Activated T-cell treated with anti-CD3 and anti-CD28 coated beads, Interleukin-2, amount 50 U/mL, for 72 hours (primary cell): ENCODE measurements at regions not wholly inside any gene's neighbourhood (a gene's known extent, or its start where the extent isn't known, plus 50 kb on each side); places are given as distances from the start of the nearest gene placed in this dataset.

Experiments used
- ATAC-seq, 2 donors: fragments of 150-1000 bp; cut with Tn5 transposase; replicated peaks in 1 of 2; 2 replicates each; pipeline ENCODE4 v1.10.0; 2021; ENCODE audit warnings: moderate library complexity in 2 of 2, mild to moderate bottlenecking in 1 of 2
- DNase-seq, 2 donors: peaks; one replicate each; pipeline ENCODE4 v3.0.0; 2021 to 2022; ENCODE audit warnings: mixed read lengths in 1 of 2
- H3K27ac Mint-ChIP-seq: one replicate; pipeline ENCODE4 v1.8.0; 2022; ENCODE audit warnings: mild to moderate bottlenecking, moderate library complexity, mixed read lengths
- H3K27me3 Mint-ChIP-seq: one replicate; pipeline ENCODE4 v1.8.0; 2022; ENCODE audit warnings: low read depth, mixed read lengths
- H3K36me3 Mint-ChIP-seq, 2 donors: one replicate each; pipeline ENCODE4 v1.8.0; 2022; ENCODE audit warnings: mixed read lengths in 2 of 2, mild to moderate bottlenecking in 1 of 2; ENCODE audit not compliant: insufficient read depth in 2 of 2
- H3K4me1 Mint-ChIP-seq: one replicate; pipeline ENCODE4 v1.8.0; 2022; ENCODE audit warnings: low read depth, mixed read lengths
- H3K4me3 Mint-ChIP-seq, 2 donors: one replicate each; pipeline ENCODE4 v1.8.0; 2022; ENCODE audit warnings: mild to moderate bottlenecking in 2 of 2, mixed read lengths in 2 of 2, moderate library complexity in 2 of 2
- H3K9me3 Mint-ChIP-seq, 2 donors: one replicate each; pipeline ENCODE4 v1.8.0; 2022; ENCODE audit warnings: mixed read lengths in 2 of 2

DNA sequence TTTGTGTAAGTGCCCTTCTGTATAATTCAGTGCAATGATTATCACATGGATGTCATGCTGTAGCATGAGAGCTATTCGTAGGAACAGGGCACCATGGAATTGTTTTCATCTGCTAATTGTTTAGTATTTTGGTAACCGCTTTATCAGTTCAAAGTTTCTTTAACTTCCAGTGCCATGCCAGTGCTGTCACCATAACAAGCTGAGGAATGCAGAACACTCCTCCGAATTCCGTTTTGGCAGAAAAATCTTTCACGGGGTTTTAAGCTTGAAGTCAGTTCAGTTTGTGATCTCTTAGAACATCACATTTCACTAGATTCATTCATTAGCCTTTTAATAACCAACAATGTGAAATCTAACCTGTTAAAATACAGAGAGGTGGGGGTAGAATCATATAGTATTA lies 117.2 kb upstream of the SEMA3C start:
- DNase-seq: no peak
- Mint-ChIP-seq H3K9me3 (peaks cover 3 to 10% of the 10 kb centered on the region in 2 donors), H3K27ac (no peak overlapping the region), H3K27me3 (no peaks in the 10 kb centered on the region), H3K4me1 (no peaks in the 10 kb centered on the region), H3K36me3 (no peaks in the 10 kb centered on the region), H3K4me3 (no peak overlapping the region)
- no peak for ATAC-seq

- Mint-ChIP-seq H3K27ac (no peak overlapping the region), H3K4me1 (no peaks in the 10 kb centered on the region), H3K9me3 (peaks cover 4 to 9% of the 10 kb centered on the region in 2 donors), H3K36me3 (no peaks in the 10 kb centered on the region), H3K27me3 (no peaks in the 10 kb centered on the region), H3K4me3 (no peak overlapping the region)
- ATAC-seq (no peak), DNase-seq (no peak)
These were observed 113.1 kb upstream of the SEMA3C start for GRCh38 chr7:81031996-81032395.

DNA sequence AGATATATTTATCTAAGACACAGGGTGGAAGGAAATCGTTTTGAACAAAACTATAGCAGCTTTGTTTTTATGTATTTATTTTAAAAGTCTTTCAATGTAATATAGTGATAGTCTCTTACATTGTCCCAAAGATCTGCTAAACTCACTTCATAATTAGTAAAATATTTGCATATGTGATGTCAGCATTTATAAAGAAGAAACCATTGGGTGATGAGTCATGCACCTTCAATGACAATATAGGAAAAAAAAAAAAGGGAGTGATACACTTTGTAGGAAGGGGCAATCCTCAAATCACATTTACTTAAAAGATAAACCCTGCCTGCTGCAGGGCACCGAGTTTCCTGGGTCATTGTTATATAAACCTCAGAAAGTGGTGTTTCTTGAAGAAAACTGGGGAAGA lies 112.4 kb upstream of the SEMA3C start:
- H3K4me1 Mint-ChIP-seq: no peaks in the 10 kb centered on the region
- no peak for ATAC-seq
- H3K36me3 Mint-ChIP-seq: no peaks in the 10 kb centered on the region
- no peak for DNase-seq
- peaks cover 4 to 9% of the 10 kb centered on the region in 2 donors for H3K9me3 Mint-ChIP-seq
- no peak overlapping the region for H3K4me3 Mint-ChIP-seq
- H3K27ac Mint-ChIP-seq: no peak overlapping the region
- H3K27me3 Mint-ChIP-seq: no peaks in the 10 kb centered on the region

- ATAC-seq (no peak), DNase-seq (no peak)
- Mint-ChIP-seq H3K4me3 (no peak overlapping the region), H3K27ac (no peak overlapping the region), H3K4me1 (no peaks in the 10 kb centered on the region), H3K9me3 (peaks cover 4 to 6% of the 10 kb centered on the region in 2 donors), H3K27me3 (no peaks in the 10 kb centered on the region), H3K36me3 (no peaks in the 10 kb centered on the region)
These were observed 111.6 kb upstream of the SEMA3C start for GRCh38 chr7:81030472-81030871.

- no peak for ATAC-seq
- H3K36me3 Mint-ChIP-seq: no peaks in the 10 kb centered on the region
These were observed 110.7 kb upstream of the SEMA3C start for GRCh38 chr7:81029511-81029910.

DNA sequence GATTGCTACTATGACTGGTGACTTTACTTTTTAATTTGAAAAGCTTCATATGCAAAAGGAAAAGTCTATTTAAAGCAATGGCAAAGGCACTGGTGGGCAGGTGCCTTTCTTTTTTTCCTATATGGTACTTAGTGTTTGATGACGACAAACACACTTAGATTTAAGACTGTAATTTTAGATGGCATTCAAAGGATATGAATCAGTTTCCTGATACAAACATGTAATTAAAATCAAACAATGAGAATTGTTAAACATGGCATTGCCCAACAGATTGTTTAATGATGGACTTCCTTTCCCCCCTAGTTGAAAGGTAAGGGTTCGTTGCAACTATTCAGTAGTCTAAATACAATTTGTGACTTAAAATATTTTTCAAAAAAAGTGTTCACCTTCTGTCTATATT lies 106.5 kb upstream of the SEMA3C start:
- Mint-ChIP-seq H3K4me1 (no peaks in the 10 kb centered on the region), H3K9me3 (peaks cover 5 to 9% of the 10 kb centered on the region in 2 donors), H3K4me3 (no peak overlapping the region), H3K27ac (no peak overlapping the region), H3K36me3 (peaks cover 0 to 3% of the 10 kb centered on the region in 2 donors), H3K27me3 (no peaks in the 10 kb centered on the region)
- no peak for DNase-seq
- ATAC-seq: no peak

More at GRCh38 chr7:81029511-81029910, 110.7 kb upstream of the SEMA3C start:
- Mint-ChIP-seq H3K27me3 (no peaks in the 10 kb centered on the region), H3K4me1 (no peaks in the 10 kb centered on the region), H3K4me3 (no peak overlapping the region), H3K9me3 (peaks cover 2 to 3% of the 10 kb centered on the region in 2 donors), H3K27ac (no peak overlapping the region)
- DNase-seq: no peak

DNA sequence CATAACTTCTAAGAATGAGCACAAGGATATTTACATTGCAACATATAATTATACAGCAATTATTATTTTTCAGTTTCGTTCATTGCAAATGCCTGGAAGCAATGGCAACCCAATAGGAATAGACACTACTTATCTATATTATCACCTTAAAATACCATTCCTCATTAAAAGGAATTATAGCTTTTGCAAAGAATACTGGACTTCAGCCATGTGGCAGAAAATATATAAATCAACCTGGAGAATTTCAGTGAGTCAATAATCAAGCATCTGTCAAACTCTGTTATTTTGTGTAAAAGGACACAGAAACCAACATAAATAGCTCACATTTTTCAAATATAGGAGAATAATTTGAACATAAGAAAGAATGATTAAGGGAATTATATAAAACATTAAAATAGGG lies 96.1 kb upstream of the SEMA3C start:
- peaks cover 0 to 2% of the 10 kb centered on the region in 2 donors for H3K9me3 Mint-ChIP-seq
- no peaks in the 10 kb centered on the region for H3K4me1 Mint-ChIP-seq
- no peak overlapping the region for H3K4me3 Mint-ChIP-seq
- H3K27me3 Mint-ChIP-seq: no peaks in the 10 kb centered on the region
- ATAC-seq: no peak
- DNase-seq: no peak
- H3K27ac Mint-ChIP-seq: no peak overlapping the region
- H3K36me3 Mint-ChIP-seq: no peaks in the 10 kb centered on the region

- ATAC-seq (no peak), DNase-seq (no peak)
- Mint-ChIP-seq H3K4me3 (no peak overlapping the region), H3K27me3 (no peaks in the 10 kb centered on the region), H3K4me1 (no peaks in the 10 kb centered on the region), H3K9me3 (peaks cover 0 to 2% of the 10 kb centered on the region in 2 donors), H3K36me3 (no peaks in the 10 kb centered on the region), H3K27ac (no peak overlapping the region)
These were observed 95.4 kb upstream of the SEMA3C start for GRCh38 chr7:81014266-81014665.

- Mint-ChIP-seq H3K4me1 (no peaks in the 10 kb centered on the region), H3K9me3 (peaks cover 2 to 5% of the 10 kb centered on the region in 2 donors), H3K4me3 (no peak overlapping the region), H3K36me3 (no peaks in the 10 kb centered on the region), H3K27ac (no peak overlapping the region), H3K27me3 (no peaks in the 10 kb centered on the region)
- DNase-seq (no peak), ATAC-seq (no peak)
These were observed 94.4 kb upstream of the SEMA3C start for GRCh38 chr7:81013083-81013817.

DNA sequence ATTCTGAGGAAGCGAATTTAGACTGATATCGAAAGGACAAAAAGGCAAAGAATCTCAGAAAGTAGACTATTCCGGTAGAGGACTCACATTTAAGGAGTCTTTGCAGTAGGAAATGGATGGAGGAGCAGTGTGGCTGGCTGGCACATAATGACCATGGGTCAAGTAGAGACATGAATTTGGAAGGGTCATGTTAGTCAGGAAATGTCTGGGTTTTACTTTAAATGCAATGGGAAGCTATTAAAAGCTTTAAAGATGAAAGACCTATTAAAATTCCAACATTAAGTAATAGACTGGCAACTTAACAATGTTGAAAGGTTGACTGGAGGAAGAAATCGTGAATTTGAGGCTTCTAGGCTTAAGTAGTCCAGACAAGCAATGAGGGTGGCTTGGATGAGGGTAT lies 90.0 kb upstream of the SEMA3C start:
- peaks cover 2% of the 10 kb centered on the region in 2 donors for H3K36me3 Mint-ChIP-seq
- H3K27ac Mint-ChIP-seq: no peak overlapping the region
- no peak for ATAC-seq
- DNase-seq: no peak
- H3K9me3 Mint-ChIP-seq: peaks cover 5 to 7% of the 10 kb centered on the region in 2 donors
- H3K27me3 Mint-ChIP-seq: no peaks in the 10 kb centered on the region
- H3K4me3 Mint-ChIP-seq: no peak overlapping the region
- no peaks in the 10 kb centered on the region for H3K4me1 Mint-ChIP-seq

DNA sequence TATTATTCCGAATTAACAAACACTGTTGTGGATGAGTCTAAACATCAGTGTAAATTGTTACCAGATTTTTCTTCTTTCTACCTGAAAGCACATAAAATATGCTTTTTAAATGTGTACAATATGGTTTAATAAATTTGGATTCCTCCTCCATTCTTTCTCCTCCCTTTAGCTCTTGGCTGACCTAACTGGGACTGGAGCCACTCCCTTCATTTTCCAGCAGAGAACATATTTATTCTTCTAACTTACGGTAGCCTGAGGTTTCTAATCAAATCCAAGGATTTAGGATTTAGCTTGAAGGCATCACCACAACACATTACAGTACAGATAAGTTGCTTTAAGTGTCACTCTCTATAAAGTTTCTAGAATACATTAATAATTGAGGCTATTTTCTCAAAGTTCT lies 88.2 kb upstream of the SEMA3C start:
- DNase-seq (no peak), ATAC-seq (no peak)
- H3K27me3 Mint-ChIP-seq: no peaks in the 10 kb centered on the region
- no peaks in the 10 kb centered on the region for H3K4me1 Mint-ChIP-seq
- peaks cover 3 to 7% of the 10 kb centered on the region in 2 donors for H3K9me3 Mint-ChIP-seq
- no peak overlapping the region for H3K4me3 Mint-ChIP-seq
- H3K36me3 Mint-ChIP-seq: peaks cover 2% of the 10 kb centered on the region in 2 donors
- H3K27ac Mint-ChIP-seq: no peak overlapping the region

DNA sequence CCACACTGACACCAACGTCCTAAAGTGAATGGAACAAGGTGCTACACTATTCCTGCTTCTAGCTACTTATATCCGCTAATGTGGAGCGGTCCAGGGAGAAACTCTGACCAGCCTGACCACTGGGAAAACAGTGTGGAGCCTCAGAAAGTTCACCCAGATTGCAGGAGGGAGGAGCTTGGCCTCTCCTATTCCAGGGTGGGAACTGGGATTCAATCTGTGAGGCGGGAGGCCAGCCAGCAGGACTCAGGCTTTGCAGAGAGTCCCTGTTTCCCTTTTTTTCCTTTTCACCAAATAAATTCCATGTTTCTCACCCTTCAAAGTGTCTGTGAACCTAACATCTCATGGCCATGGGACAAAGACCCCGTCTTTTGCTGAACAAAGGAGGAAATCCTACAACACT lies 86.4 kb upstream of the SEMA3C start:
- no peaks in the 10 kb centered on the region for H3K27me3 Mint-ChIP-seq
- no peak overlapping the region for H3K4me3 Mint-ChIP-seq
- ATAC-seq (no peak), DNase-seq (no peak)
- peaks cover 2% of the 10 kb centered on the region in 2 donors for H3K36me3 Mint-ChIP-seq
- peaks cover 3 to 7% of the 10 kb centered on the region in 2 donors for H3K9me3 Mint-ChIP-seq
- H3K4me1 Mint-ChIP-seq: no peaks in the 10 kb centered on the region
- no peak overlapping the region for H3K27ac Mint-ChIP-seq

GRCh38 chr7:81004098-81004497 lies 85.2 kb upstream of the SEMA3C start:
- peaks cover 2% of the 10 kb centered on the region in 2 donors for H3K36me3 Mint-ChIP-seq
- DNase-seq (no peak), ATAC-seq (no peak)
- H3K9me3 Mint-ChIP-seq: peaks cover 3 to 6% of the 10 kb centered on the region in 2 donors
- H3K4me3 Mint-ChIP-seq: no peak overlapping the region
- no peaks in the 10 kb centered on the region for H3K4me1 Mint-ChIP-seq
- no peak overlapping the region for H3K27ac Mint-ChIP-seq
- no peaks in the 10 kb centered on the region for H3K27me3 Mint-ChIP-seq

DNA sequence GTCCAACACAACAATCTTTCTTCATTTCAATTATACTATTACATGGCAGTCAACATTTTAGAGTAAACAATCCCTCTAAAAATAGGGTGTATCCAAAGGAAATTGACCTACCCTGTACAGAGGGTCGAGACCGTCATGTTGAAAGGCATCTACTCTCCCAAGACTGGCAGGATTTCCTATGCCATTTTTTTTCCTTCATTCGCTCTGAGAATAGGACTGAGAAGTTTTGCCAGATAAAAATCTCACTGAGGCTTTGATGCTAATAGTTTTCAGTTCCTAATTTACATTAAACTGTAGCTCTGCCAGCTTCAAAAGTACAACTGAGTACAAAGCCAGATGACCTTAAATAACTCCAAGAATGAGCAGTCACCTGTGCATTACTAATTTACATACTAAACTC lies 84.5 kb upstream of the SEMA3C start:
- no peak overlapping the region for H3K27ac Mint-ChIP-seq
- DNase-seq (no peak), ATAC-seq (no peak)
- H3K9me3 Mint-ChIP-seq: peaks cover 2 to 3% of the 10 kb centered on the region in 2 donors
- no peaks in the 10 kb centered on the region for H3K27me3 Mint-ChIP-seq
- H3K4me3 Mint-ChIP-seq: no peak overlapping the region
- no peaks in the 10 kb centered on the region for H3K4me1 Mint-ChIP-seq
- H3K36me3 Mint-ChIP-seq: peaks cover 2% of the 10 kb centered on the region in 2 donors
